ENCODE measurements at regions not wholly inside any gene's neighbourhood (a gene's known extent, or its start where the extent isn't known, plus 50 kb on each side); places are given as distances from the start of the nearest gene placed in this dataset.

- no peak for TF ChIP-seq CTCF (IDR thresholded peaks at IDR 0.05; ENCODE audit: insufficient read depth in 1 of 2, low read depth in 1 of 2, low read length in 1 of 2, severe bottlenecking in 1 of 2, unreplicated experiment in 1 of 2)
- peaks cover 7% of the 10 kb centered on the region for H3K4me1 Mint-ChIP-seq (ENCODE audit: low read depth, unreplicated experiment)
- Histone ChIP-seq H3K36me3 (ENCODE audit: control insufficient read depth, insufficient read depth, low read length) (no peaks in the 10 kb centered on the region), H3K4me3 (ENCODE audit: low read depth, low read length) (no peak overlapping the region), H3K27me3 (replicated peaks; ENCODE audit: control insufficient read depth, insufficient read depth, low read length) (no peaks in the 10 kb centered on the region), H3K4me1 (no peaks in the 10 kb centered on the region), H3K9me3 (no peaks in the 10 kb centered on the region)
- CTCF ChIA-PET: no interaction called here
- peaks cover 18% of the 10 kb centered on the region for H3K27me3 Mint-ChIP-seq (ENCODE audit: insufficient read depth, unreplicated experiment)
- DNase-seq: no peak
- BruUV-seq (replicated peaks): no TSS peak
- no peak overlapping the region for H3K4me3 Mint-ChIP-seq (ENCODE audit: unreplicated experiment)
- intact Hi-C loops (cut with micrococcal nuclease; ENCODE audit: unreplicated experiment): no loop called here
- H3K36me3 Mint-ChIP-seq (ENCODE audit: insufficient read depth, unreplicated experiment): no peaks in the 10 kb centered on the region
- H3K27ac Mint-ChIP-seq (ENCODE audit: unreplicated experiment): no peak overlapping the region
- no peaks in the 10 kb centered on the region for H3K9me3 Mint-ChIP-seq (ENCODE audit: unreplicated experiment)
- POLR2A ChIA-PET: no interaction called here
Measured at GRCh38 chr6:163816441-163816840, 401.9 kb downstream of the QKI start.

GRCh38 chr6:163815796-163816195 lies 401.3 kb downstream of the QKI start:
- Mint-ChIP-seq H3K27me3 (ENCODE audit: insufficient read depth, unreplicated experiment) (peaks cover 18% of the 10 kb centered on the region), H3K9me3 (ENCODE audit: unreplicated experiment) (no peaks in the 10 kb centered on the region), H3K36me3 (ENCODE audit: insufficient read depth, unreplicated experiment) (no peaks in the 10 kb centered on the region), H3K4me1 (ENCODE audit: low read depth, unreplicated experiment) (peaks cover 7% of the 10 kb centered on the region), H3K27ac (ENCODE audit: unreplicated experiment) (no peak overlapping the region), H3K4me3 (ENCODE audit: unreplicated experiment) (no peak overlapping the region)
- H3K4me1 ChIP-seq: no peaks in the 10 kb centered on the region
- intact Hi-C loops (cut with micrococcal nuclease; ENCODE audit: unreplicated experiment): no loop called here
- no peak for TF ChIP-seq CTCF (IDR thresholded peaks at IDR 0.05; ENCODE audit: insufficient read depth in 1 of 2, low read depth in 1 of 2, low read length in 1 of 2, severe bottlenecking in 1 of 2, unreplicated experiment in 1 of 2)
- no peaks in the 10 kb centered on the region for H3K36me3 ChIP-seq (ENCODE audit: control insufficient read depth, insufficient read depth, low read length)
- H3K27me3 ChIP-seq (replicated peaks; ENCODE audit: control insufficient read depth, insufficient read depth, low read length): no peaks in the 10 kb centered on the region
- ChIA-PET POLR2A (no interaction called here), CTCF (no interaction called here)
- H3K4me3 ChIP-seq (ENCODE audit: low read depth, low read length): no peak overlapping the region
- no peaks in the 10 kb centered on the region for H3K9me3 ChIP-seq
- no TSS peak for BruUV-seq (replicated peaks)
- DNase-seq: no peak

GRCh38 chr6:163814494-163815364 lies 400.2 kb downstream of the QKI start:
- Mint-ChIP-seq H3K4me3 (ENCODE audit: unreplicated experiment) (no peak overlapping the region), H3K36me3 (ENCODE audit: insufficient read depth, unreplicated experiment) (no peaks in the 10 kb centered on the region), H3K9me3 (ENCODE audit: unreplicated experiment) (no peaks in the 10 kb centered on the region), H3K4me1 (ENCODE audit: low read depth, unreplicated experiment) (no peaks in the 10 kb centered on the region), H3K27me3 (ENCODE audit: insufficient read depth, unreplicated experiment) (peaks cover 10% of the 10 kb centered on the region), H3K27ac (ENCODE audit: unreplicated experiment) (no peak overlapping the region)
- TF ChIP-seq CTCF (IDR thresholded peaks at IDR 0.05; ENCODE audit: insufficient read depth in 1 of 2, low read depth in 1 of 2, low read length in 1 of 2, severe bottlenecking in 1 of 2, unreplicated experiment in 1 of 2): no peak
- no peak overlapping the region for H3K4me3 ChIP-seq (ENCODE audit: low read depth, low read length)
- no TSS peak for BruUV-seq (replicated peaks)
- no peaks in the 10 kb centered on the region for H3K36me3 ChIP-seq (ENCODE audit: control insufficient read depth, insufficient read depth, low read length)
- intact Hi-C loops (cut with micrococcal nuclease; ENCODE audit: unreplicated experiment): no loop called here
- no peak for DNase-seq
- H3K27me3 ChIP-seq (replicated peaks; ENCODE audit: control insufficient read depth, insufficient read depth, low read length): no peaks in the 10 kb centered on the region
- CTCF ChIA-PET: no interaction called here
- no peaks in the 10 kb centered on the region for H3K9me3 ChIP-seq
- H3K4me1 ChIP-seq: no peaks in the 10 kb centered on the region
- POLR2A ChIA-PET: no interaction called here

All from Caco-2 (cell line).